Prostate gland (tissue), 2 donors: ENCODE measurements at regions not wholly inside any gene's neighbourhood (a gene's known extent, or its start where the extent isn't known, plus 50 kb on each side); places are given as distances from the start of the nearest gene placed in this dataset.

ENCODE experiments used
- DNase-seq: peaks from one replicate; pipeline ENCODE4 v3.0.0-alpha.2; 2019; ENCODE audit warnings: low spot score
- H3K27ac ChIP-seq, 2 donors: fragments of 200-600 bp; sonication (generic); 2 replicates each; pipeline ENCODE4 v1.5.1; 2017 to 2019
- H3K27me3 ChIP-seq: fragments of 200-600 bp; sonication (generic); replicated peaks from 2 replicates; pipeline ENCODE4 v1.5.1; 2019; ENCODE audit not compliant: insufficient read depth
- H3K36me3 ChIP-seq, 2 donors: fragments of 200-600 bp; sonication (generic); 1 replicate in 1 of 2; 2 replicates in 1 of 2; pipeline versions ENCODE4 v1.5.1 to v1.8.1; 2017 to 2019
- H3K4me1 ChIP-seq: fragments of 200-600 bp; sonication (generic); replicated peaks from 2 replicates; pipeline ENCODE4 v1.5.1; 2019
- H3K4me3 ChIP-seq, 2 donors: fragments of 200-600 bp; sonication (generic); 2 replicates each; pipeline ENCODE4 v1.5.1; 2017 to 2019
- H3K9me3 ChIP-seq: fragments of 200-600 bp; sonication (generic); 2 replicates; pipeline ENCODE4 v1.5.1; 2017
- POLR2A ChIP-seq: fragments of 450-650 bp; IDR thresholded peaks from one replicate; pipeline ENCODE4 v1.6.1; 2016; ENCODE audit warnings: antibody characterized with exemption, mild to moderate bottlenecking
- POLR2AphosphoS5 ChIP-seq: sonication (generic); formaldehyde crosslinking; IDR thresholded peaks from one replicate; pipeline ENCODE4 v1.6.1; 2017; ENCODE audit warnings: antibody characterized with exemption
- WGBS: methylation state at CpG from one replicate; pipeline ENCODE4 v1.1.5; 2018; 5-methylcytosine and 5-hydroxymethylcytosine counted together
- intact Hi-C: fragments of 100-400 bp; cut with DNase I; formaldehyde crosslinking; loops from one replicate; pipeline ENCODE4 v1.14.2; 2022
- TF ChIP-seq, protein P1 (sequence below), 4 experiments: fragments of 200-600 bp in 2 of 4; fragments of 450-650 bp in 2 of 4; sonication (generic) in 2 of 4; IDR thresholded peaks; 1 replicate in 3 of 4; 2 replicates in 1 of 4; pipeline ENCODE4 v1.5.1; 2016 to 2019; ENCODE audit warnings: antibody characterized with exemption in 4 of 4, mild to moderate bottlenecking in 2 of 4, moderate library complexity in 2 of 4

DNA sequence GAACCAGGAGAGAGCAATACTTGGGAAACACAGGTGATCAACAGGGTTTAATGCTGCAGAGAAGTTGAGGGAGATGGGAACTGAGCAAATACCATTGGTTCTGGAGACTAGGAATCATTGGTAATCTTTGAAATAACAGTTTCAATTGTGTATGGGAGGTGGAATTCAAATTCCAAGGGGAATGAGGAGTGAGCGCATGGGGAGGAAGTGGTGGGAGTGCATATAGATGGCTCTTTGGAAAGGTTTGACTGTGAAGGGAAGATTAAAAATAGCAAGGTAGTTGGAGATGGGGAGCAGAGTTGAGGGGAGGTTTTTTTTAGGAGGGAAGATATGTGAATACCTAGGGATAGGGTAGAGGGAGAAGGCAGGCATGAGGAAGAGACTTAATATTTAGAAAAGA lies 51.1 kb upstream of the ROPN1 start:
- TF ChIP-seq, protein P1, sequence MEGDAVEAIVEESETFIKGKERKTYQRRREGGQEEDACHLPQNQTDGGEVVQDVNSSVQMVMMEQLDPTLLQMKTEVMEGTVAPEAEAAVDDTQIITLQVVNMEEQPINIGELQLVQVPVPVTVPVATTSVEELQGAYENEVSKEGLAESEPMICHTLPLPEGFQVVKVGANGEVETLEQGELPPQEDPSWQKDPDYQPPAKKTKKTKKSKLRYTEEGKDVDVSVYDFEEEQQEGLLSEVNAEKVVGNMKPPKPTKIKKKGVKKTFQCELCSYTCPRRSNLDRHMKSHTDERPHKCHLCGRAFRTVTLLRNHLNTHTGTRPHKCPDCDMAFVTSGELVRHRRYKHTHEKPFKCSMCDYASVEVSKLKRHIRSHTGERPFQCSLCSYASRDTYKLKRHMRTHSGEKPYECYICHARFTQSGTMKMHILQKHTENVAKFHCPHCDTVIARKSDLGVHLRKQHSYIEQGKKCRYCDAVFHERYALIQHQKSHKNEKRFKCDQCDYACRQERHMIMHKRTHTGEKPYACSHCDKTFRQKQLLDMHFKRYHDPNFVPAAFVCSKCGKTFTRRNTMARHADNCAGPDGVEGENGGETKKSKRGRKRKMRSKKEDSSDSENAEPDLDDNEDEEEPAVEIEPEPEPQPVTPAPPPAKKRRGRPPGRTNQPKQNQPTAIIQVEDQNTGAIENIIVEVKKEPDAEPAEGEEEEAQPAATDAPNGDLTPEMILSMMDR (IDR thresholded peaks at IDR 0.05), result no peak
- TF ChIP-seq POLR2AphosphoS5, result no peak
- no peak for TF ChIP-seq POLR2A
- Histone ChIP-seq H3K9me3 (no peaks in the 10 kb centered on the region), H3K27ac (no peak overlapping the region), H3K36me3 (no peaks in the 10 kb centered on the region), H3K4me1 (no peaks in the 10 kb centered on the region), H3K4me3 (no peak overlapping the region), H3K27me3 (no peaks in the 10 kb centered on the region)
- DNase-seq, result no peak
- 93% methylated on average over 1 of the region's 1 CpG for WGBS
- intact Hi-C loops, result no loop called here

DNA sequence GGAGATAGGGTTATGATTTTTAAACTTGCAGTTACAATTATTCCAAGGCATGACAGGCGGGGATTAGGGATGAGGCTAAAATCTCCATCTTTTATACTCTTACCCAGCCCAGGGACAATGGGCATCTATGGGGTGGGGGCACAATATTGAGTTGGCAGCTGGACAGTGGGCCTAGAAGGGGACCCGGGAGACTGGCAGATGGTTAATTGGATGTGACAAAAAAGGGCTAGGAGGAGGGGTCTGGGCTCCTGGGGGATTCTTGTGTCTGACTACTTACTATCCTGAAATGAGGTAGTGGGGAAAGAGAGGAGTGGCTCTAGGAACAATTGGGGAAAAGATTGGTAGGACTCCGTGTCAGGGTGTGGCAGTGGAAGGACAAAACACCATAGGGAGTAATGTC lies 53.0 kb upstream of the ROPN1 start:
- no peak for DNase-seq
- Histone ChIP-seq H3K9me3 (no peaks in the 10 kb centered on the region), H3K4me3 (no peak overlapping the region), H3K27me3 (no peaks in the 10 kb centered on the region), H3K4me1 (no peaks in the 10 kb centered on the region), H3K27ac (no peak overlapping the region), H3K36me3 (no peaks in the 10 kb centered on the region)
- no peak for TF ChIP-seq POLR2A
- intact Hi-C loops, result no loop called here
- 85% methylated on average over 3 of the region's 3 CpGs for WGBS

DNA sequence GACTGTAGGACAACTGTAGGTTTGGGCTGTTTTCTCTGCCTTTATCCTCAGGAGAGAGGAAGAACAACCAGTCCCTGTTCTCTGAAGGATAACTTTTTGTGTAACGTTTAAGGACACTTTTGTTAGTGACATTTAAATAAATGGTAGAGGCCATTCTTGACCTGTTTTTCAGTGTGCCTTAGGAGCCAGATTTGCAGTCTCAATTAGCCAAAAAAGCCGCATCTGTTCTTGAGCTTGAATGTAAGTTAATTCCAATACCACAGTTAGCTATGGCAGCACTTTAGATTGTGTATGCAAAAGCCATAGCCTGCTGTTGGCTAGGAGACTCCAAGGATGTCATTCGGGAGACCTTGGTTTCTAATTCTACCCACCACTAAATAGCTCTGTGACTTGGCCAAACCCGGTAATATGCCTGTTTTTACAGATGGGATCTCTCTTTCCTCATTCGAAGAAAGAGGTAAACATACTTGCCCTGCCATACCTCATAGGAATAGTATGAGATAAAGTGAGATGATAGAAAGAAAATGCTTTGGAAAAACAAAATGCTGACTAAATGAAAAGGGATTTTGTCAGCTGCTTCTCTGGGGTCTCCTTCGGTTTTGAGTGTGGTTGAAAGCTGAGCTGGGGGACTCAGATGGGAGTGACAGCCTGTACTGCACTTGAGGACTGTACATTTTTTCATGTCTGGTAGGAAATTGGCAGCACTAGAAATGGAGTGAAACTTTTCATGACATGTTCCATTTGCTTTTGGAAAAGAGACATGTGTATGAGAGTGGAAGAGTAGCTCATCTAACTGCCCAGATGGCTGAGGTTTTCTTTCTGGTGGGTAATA lies 57.3 kb upstream of the ROPN1 start:
- no peaks in the 10 kb centered on the region for H3K4me1 ChIP-seq
- intact Hi-C loops, result no loop called here
- no peak for DNase-seq
- H3K27me3 ChIP-seq, result no peaks in the 10 kb centered on the region
- no peaks in the 10 kb centered on the region for H3K9me3 ChIP-seq
- WGBS, result 74% methylated on average over 6 of the region's 6 CpGs
- H3K36me3 ChIP-seq, result no peaks in the 10 kb centered on the region
- no peak for TF ChIP-seq POLR2A
- TF ChIP-seq POLR2AphosphoS5, result no peak
- TF ChIP-seq, protein P1 (IDR thresholded peaks at IDR 0.05), result no peak
- no peak overlapping the region for H3K4me3 ChIP-seq
- no peak overlapping the region for H3K27ac ChIP-seq

DNA sequence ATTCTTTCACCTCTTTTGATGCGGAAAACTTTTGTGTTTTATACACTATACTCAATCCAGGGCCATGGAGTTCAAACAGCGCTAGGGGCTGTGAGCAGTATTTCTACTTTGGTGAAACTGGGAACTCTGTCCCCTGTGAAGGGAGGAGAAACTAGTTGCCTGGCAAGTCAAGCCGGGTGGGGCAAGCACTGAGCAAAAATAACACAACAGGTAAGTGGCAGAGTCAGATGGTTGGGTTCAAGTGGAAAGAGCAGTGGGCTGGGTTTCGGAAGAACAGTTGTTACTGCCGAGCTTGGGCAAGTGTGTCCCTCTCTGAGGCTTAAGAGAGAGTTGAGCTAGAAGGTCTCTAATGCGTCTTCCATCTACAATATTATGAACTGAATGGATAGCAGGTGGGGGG lies 59.7 kb upstream of the ROPN1 start:
- intact Hi-C loops, result no loop called here
- no peak for DNase-seq

DNA sequence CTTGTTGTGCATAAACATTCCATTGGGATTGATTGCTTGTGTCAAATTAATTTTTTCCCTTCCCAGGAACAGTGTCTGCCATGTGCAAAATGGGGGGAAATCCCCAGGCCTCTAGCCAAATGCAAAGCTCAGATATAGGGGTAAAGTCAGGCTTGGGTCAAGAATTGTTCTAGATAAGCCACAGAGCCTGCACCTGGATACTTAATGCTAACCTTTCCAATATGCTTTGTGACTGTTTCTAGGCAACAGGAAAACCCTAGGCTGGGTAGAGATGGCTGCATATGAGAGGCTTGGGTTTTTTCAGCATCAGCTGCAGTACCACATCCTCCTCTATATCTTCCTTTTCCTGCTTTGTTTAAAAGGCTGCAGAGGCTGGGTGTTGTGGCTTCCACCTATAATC lies 61.9 kb upstream of the ROPN1 start:
- intact Hi-C loops, result no loop called here
- H3K27me3 ChIP-seq, result no peaks in the 10 kb centered on the region
- no peak overlapping the region for H3K4me3 ChIP-seq
- H3K9me3 ChIP-seq, result no peaks in the 10 kb centered on the region
- H3K4me1 ChIP-seq, result no peaks in the 10 kb centered on the region
- H3K36me3 ChIP-seq, result no peaks in the 10 kb centered on the region
- TF ChIP-seq POLR2AphosphoS5 (no peak), POLR2A (no peak)
- TF ChIP-seq, protein P1 (IDR thresholded peaks at IDR 0.05), result no peak
- no peak overlapping the region for H3K27ac ChIP-seq
- no peak for DNase-seq

More for the DNA sequence above, 59.7 kb upstream of the ROPN1 start:
- Histone ChIP-seq H3K4me1 (no peaks in the 10 kb centered on the region), H3K36me3 (no peaks in the 10 kb centered on the region), H3K9me3 (no peaks in the 10 kb centered on the region), H3K27ac (no peak overlapping the region), H3K4me3 (no peak overlapping the region), H3K27me3 (no peaks in the 10 kb centered on the region)
- TF ChIP-seq, protein P1 (IDR thresholded peaks at IDR 0.05), result no peak
- TF ChIP-seq POLR2A, result no peak
- no peak for TF ChIP-seq POLR2AphosphoS5
- WGBS, result 94% methylated on average over 6 of the region's 6 CpGs
